OCI-LY7 (cell line): ENCODE measurements at regions not wholly inside any gene's neighbourhood (a gene's known extent, or its start where the extent isn't known, plus 50 kb on each side); places are given as distances from the start of the nearest gene placed in this dataset.

Experiments
- BruUV-seq: library from RNA; stranded (reverse); fragments of 400-500 nt; replicated peaks from 2 replicates; lab custom pipeline; 2021; lab: Mats Ljungman, UMichigan
- CTCF ChIA-PET: fragments of 300-600 bp; sonication (Branson Sonifier 250); formaldehyde crosslinking; loops from one replicate; lab custom pipeline; 2022; ENCODE audit warnings: antibody characterized with exemption; ENCODE audit not compliant: unreplicated experiment; lab: Charles Lee
- POLR2A ChIA-PET: fragments of 300-600 bp; sonication (Branson Sonifier 250); formaldehyde crosslinking; loops from one replicate; lab custom pipeline; 2022; ENCODE audit warnings: antibody characterized with exemption; lab: Charles Lee
- DNase-seq: peaks from one replicate; pipeline ENCODE4 v3.0.0-alpha.2; 2015; ENCODE audit warnings: low spot score
- H2AFZ ChIP-seq: fragments of 200-600 bp; sonication (generic), shearing (Covaris generic); 2 replicates; pipeline ENCODE4 v1.6.1; 2014; ENCODE audit warnings: mild to moderate bottlenecking, antibody characterized with exemption, low read length, moderate library complexity
- H3K27ac ChIP-seq: fragments of 200-600 bp; sonication (generic); 2 replicates; pipeline ENCODE4 v1.5.1; 2014; ENCODE audit warnings: mixed run types, low read depth, mild to moderate bottlenecking, moderate library complexity, low read length, inconsistent platforms; ENCODE audit not compliant: poor library complexity, severe bottlenecking
- H3K36me3 ChIP-seq: fragments of 200-600 bp; sonication (generic); 2 replicates; pipeline ENCODE4 v1.6.1; 2014; ENCODE audit warnings: mild to moderate bottlenecking, antibody characterized with exemption, low read length, moderate library complexity, mixed read lengths; ENCODE audit not compliant: insufficient read depth
- H3K4me1 ChIP-seq: fragments of 200-600 bp; sonication (generic); 2 replicates; pipeline ENCODE4 v1.5.1; 2014; ENCODE audit warnings: mild to moderate bottlenecking, low read length; ENCODE audit not compliant: insufficient read depth, poor library complexity, severe bottlenecking
- H3K4me2 ChIP-seq: fragments of 200-600 bp; sonication (generic); 2 replicates; pipeline ENCODE4 v1.6.1; 2014; ENCODE audit warnings: mild to moderate bottlenecking, low read length
- H3K4me3 ChIP-seq: fragments of 200-600 bp; sonication (generic); 2 replicates; pipeline ENCODE4 v1.5.1; 2014; ENCODE audit warnings: mild to moderate bottlenecking, low read depth, low read length; ENCODE audit not compliant: poor library complexity, severe bottlenecking
- H3K79me2 ChIP-seq: fragments of 200-600 bp; sonication (generic); 2 replicates; pipeline ENCODE4 v1.6.1; 2016; ENCODE audit warnings: low read depth, mild to moderate bottlenecking, low read length, moderate library complexity, mixed read lengths; ENCODE audit not compliant: insufficient read depth
- H3K9me2 ChIP-seq: fragments of 200-600 bp; sonication (generic); 2 replicates; pipeline ENCODE4 v1.6.1; 2016; ENCODE audit warnings: mild to moderate bottlenecking, low read length, mixed read lengths; ENCODE audit not compliant: insufficient read depth
- H3K9me3 ChIP-seq: fragments of 200-600 bp; sonication (generic); 2 replicates; pipeline ENCODE4 v1.6.1; 2014; ENCODE audit warnings: mild to moderate bottlenecking, mixed run types, low read length, mixed read lengths
- H4K20me1 ChIP-seq: fragments of 200-600 bp; sonication (generic); 2 replicates; pipeline ENCODE4 v1.6.1; 2014; ENCODE audit warnings: mild to moderate bottlenecking, antibody characterized with exemption, low read length, moderate library complexity, mixed read lengths; ENCODE audit not compliant: insufficient read depth
- CTCF ChIP-seq: fragments of 200-600 bp; sonication (generic); conservative IDR thresholded peaks from 2 replicates; pipeline ENCODE4 v1.5.1; 2014; ENCODE audit warnings: mild to moderate bottlenecking, antibody characterized with exemption, low read length, moderate library complexity, mixed read lengths
- EZH2phosphoT487 ChIP-seq: fragments of 200-600 bp; sonication (generic); IDR thresholded peaks from 2 replicates; pipeline ENCODE4 v1.6.1; 2018; ENCODE audit warnings: low read depth, borderline replicate concordance, mild to moderate bottlenecking, mixed run types, antibody characterized with exemption, low read length, moderate library complexity, mixed read lengths
- intact Hi-C: fragments of 100-400 bp; cut with micrococcal nuclease; formaldehyde crosslinking; loops from one replicate; pipeline ENCODE4 v1.10.0; 2022; ENCODE audit not compliant: unreplicated experiment

GRCh38 chr11:15727520-15727914 is 612.8 kb downstream of the INSC start:
- TF ChIP-seq CTCF (no peak), EZH2phosphoT487 (no peak)
- Histone ChIP-seq H4K20me1 (no peaks in the 10 kb centered on the region), H3K9me2 (no peaks in the 10 kb centered on the region), H3K4me2 (no peak overlapping the region), H2AFZ (no peak overlapping the region), H3K79me2 (no peaks in the 10 kb centered on the region), H3K4me3 (no peak overlapping the region), H3K36me3 (no peaks in the 10 kb centered on the region), H3K27ac (no peak overlapping the region), H3K4me1 (no peaks in the 10 kb centered on the region), H3K9me3 (no peaks in the 10 kb centered on the region)
- POLR2A ChIA-PET = no interaction called here
- DNase-seq = no peak
- intact Hi-C loops = no loop called here
- no TSS peak for BruUV-seq
- CTCF ChIA-PET = no interaction called here

- no peak overlapping the region for H3K4me3 ChIP-seq
- no peak for DNase-seq
- intact Hi-C loops = no loop called here
- H3K9me3 ChIP-seq = no peaks in the 10 kb centered on the region
- H3K36me3 ChIP-seq = no peaks in the 10 kb centered on the region
- no peaks in the 10 kb centered on the region for H3K79me2 ChIP-seq
- no peaks in the 10 kb centered on the region for H4K20me1 ChIP-seq
- TF ChIP-seq CTCF (no peak), EZH2phosphoT487 (no peak)
- H2AFZ ChIP-seq = no peak overlapping the region
- ChIA-PET CTCF (no interaction called here), POLR2A (no interaction called here)
- H3K27ac ChIP-seq = no peak overlapping the region
- no TSS peak for BruUV-seq
- no peaks in the 10 kb centered on the region for H3K4me1 ChIP-seq
- H3K9me2 ChIP-seq = no peaks in the 10 kb centered on the region
- no peak overlapping the region for H3K4me2 ChIP-seq
These were observed 613.5 kb downstream of the INSC start for GRCh38 chr11:15728207-15728606.

- ChIA-PET CTCF (interaction anchor here (0.7 kb wide), 1 partner anchor 24 kb away, joined by 3 read pairs; no protein-coding TSS in a partner anchor), POLR2A (no interaction called here)
- no peaks in the 10 kb centered on the region for H3K9me2 ChIP-seq
- H3K27ac ChIP-seq = no peak overlapping the region
- no peak overlapping the region for H3K4me3 ChIP-seq
- H3K36me3 ChIP-seq = no peaks in the 10 kb centered on the region
- no peak overlapping the region for H3K4me2 ChIP-seq
- no peak for DNase-seq
- H2AFZ ChIP-seq = no peak overlapping the region
- H3K4me1 ChIP-seq = no peaks in the 10 kb centered on the region
- TF ChIP-seq CTCF (no peak), EZH2phosphoT487 (no peak)
- no peaks in the 10 kb centered on the region for H3K79me2 ChIP-seq
- H3K9me3 ChIP-seq = no peaks in the 10 kb centered on the region
- BruUV-seq = no TSS peak
- intact Hi-C loops = no loop called here
- H4K20me1 ChIP-seq = no peaks in the 10 kb centered on the region
These were observed 615.7 kb downstream of the INSC start for GRCh38 chr11:15730263-15730994.
